H1 (cell line): ENCODE measurements at regions not wholly inside any gene's neighbourhood (a gene's known extent, or its start where the extent isn't known, plus 50 kb on each side); places are given as distances from the start of the nearest gene placed in this dataset.

ENCODE experiments used
- CTCF ChIA-PET: fragments of 300-600 bp; sonication (Branson Sonifier 250); formaldehyde crosslinking; loops from one replicate; lab custom pipeline; 2021; ENCODE audit not compliant: partially characterized antibody; lab: Charles Lee
- POLR2A ChIA-PET: fragments of 300-600 bp; sonication (Branson Sonifier 250); formaldehyde crosslinking; loops from one replicate; lab custom pipeline; 2021; ENCODE audit warnings: inconsistent platforms; ENCODE audit not compliant: partially characterized antibody; lab: Charles Lee
- DNase-seq, 2 experiments: peaks; one replicate each; pipeline versions ENCODE4 v3.0.0 to v3.0.0-alpha.2; 2010 to 2022; ENCODE audit warnings: low spot score in 2 of 2, low read depth in 1 of 2, mixed read lengths in 1 of 2
- FAIRE-seq: peaks from 2 replicates; lab custom pipeline; 2011; peaks lifted over from hg19 to GRCh38; lab: Jason Lieb, UNC
- H2AFZ ChIP-seq: 2 replicates; pipeline ENCODE4 v1.8.1; 2012; ENCODE audit warnings: low read length, inconsistent platforms
- H2AK5ac ChIP-seq: 2 replicates; pipeline ENCODE4 v1.6.1; 2013; ENCODE audit warnings: low read depth, low read length
- H2BK120ac ChIP-seq: replicated peaks from 2 replicates; pipeline ENCODE3; 2013; ENCODE audit warnings: low read depth, low read length, inconsistent platforms
- H2BK12ac ChIP-seq: 2 replicates; pipeline ENCODE4 v1.6.1; 2013; ENCODE audit warnings: low read depth, low read length
- H2BK15ac ChIP-seq: 2 replicates; pipeline ENCODE4 v1.6.1; 2013; ENCODE audit warnings: low read length
- H2BK20ac ChIP-seq: 2 replicates; pipeline ENCODE4 v1.6.1; 2013; ENCODE audit warnings: low read length
- H2BK5ac ChIP-seq: 2 replicates; pipeline ENCODE4 v1.6.1; 2013; ENCODE audit warnings: low read depth, low read length
- H3K14ac ChIP-seq: 2 replicates; pipeline ENCODE4 v1.6.1; 2013; ENCODE audit warnings: inconsistent platforms; ENCODE audit not compliant: insufficient read length
- H3K18ac ChIP-seq: 2 replicates; pipeline ENCODE4 v1.6.1; 2013; ENCODE audit warnings: low read length; ENCODE audit errors: extremely low read depth
- H3K23ac ChIP-seq: 2 replicates; pipeline ENCODE4 v1.6.1; 2013; ENCODE audit warnings: inconsistent platforms; ENCODE audit not compliant: insufficient read length
- H3K23me2 ChIP-seq: 2 replicates; pipeline ENCODE4 v1.6.1; 2013; ENCODE audit warnings: low read depth, low read length
- H3K27ac ChIP-seq: 2 replicates; pipeline ENCODE4 v1.6.1; 2011; ENCODE audit warnings: low read depth, low read length, inconsistent platforms
- H3K27me3 ChIP-seq, 4 experiments: replicated peaks in 1 of 4; 1 replicate in 1 of 4; 2 replicates in 3 of 4; pipeline versions ENCODE4 v1.6.1 to v1.8.1; 2011 to 2013; ENCODE audit warnings: low read length in 3 of 4, mild to moderate bottlenecking in 3 of 4, inconsistent platforms in 2 of 4, mixed read lengths in 2 of 4, moderate library complexity in 1 of 4; ENCODE audit not compliant: control insufficient read depth in 3 of 4, insufficient read depth in 3 of 4; ENCODE audit errors: extremely low read depth in 1 of 4
- H3K36me3 ChIP-seq, 4 experiments: 2 replicates each; pipeline versions ENCODE4 v1.6.1 to v1.8.1; 2011 to 2013; ENCODE audit warnings: mild to moderate bottlenecking in 4 of 4, low read length in 3 of 4, moderate library complexity in 2 of 4, control low read depth in 1 of 4, inconsistent platforms in 1 of 4; ENCODE audit not compliant: insufficient read depth in 4 of 4, control insufficient read depth in 2 of 4
- H3K4ac ChIP-seq: replicated peaks from 2 replicates; pipeline ENCODE3; 2013; ENCODE audit warnings: low read length, low read depth, mixed read lengths, inconsistent platforms; ENCODE audit not compliant: insufficient read length
- H3K4me1 ChIP-seq, 4 experiments: replicated peaks in 1 of 4; 1 replicate in 1 of 4; 2 replicates in 3 of 4; pipeline versions ENCODE4 v1.6.1 to v1.8.1; 2011 to 2013; ENCODE audit warnings: low read length in 3 of 4, inconsistent platforms in 2 of 4, mixed read lengths in 1 of 4; ENCODE audit not compliant: insufficient read depth in 4 of 4, control insufficient read depth in 3 of 4
- H3K4me2 ChIP-seq, 2 experiments: 2 replicates each; pipeline versions ENCODE4 v1.6.1 to v1.8.1; 2011 to 2013; ENCODE audit warnings: low read depth in 2 of 2, low read length in 2 of 2, control low read depth in 1 of 2, inconsistent platforms in 1 of 2, mild to moderate bottlenecking in 1 of 2; ENCODE audit not compliant: insufficient read depth in 1 of 2
- H3K4me3 ChIP-seq, 4 experiments: fragments of 200-600, 300-600 bp in 1 of 4; sonication (generic), shearing (Covaris generic), sonication (Bioruptor Twin) in 1 of 4; 2 replicates each; pipeline versions ENCODE4 v1.5.1 to v1.8.1; 2011 to 2016; ENCODE audit warnings: low read length in 4 of 4, low read depth in 3 of 4, control low read depth in 2 of 4, inconsistent platforms in 2 of 4, mild to moderate bottlenecking in 2 of 4, mixed read lengths in 1 of 4, moderate library complexity in 1 of 4; ENCODE audit not compliant: insufficient read depth in 2 of 4; ENCODE audit errors: extremely low read depth in 1 of 4
- H3K56ac ChIP-seq: replicated peaks from 2 replicates; pipeline ENCODE3; 2013; ENCODE audit warnings: low read depth, mild to moderate bottlenecking, mixed read lengths, low read length, inconsistent platforms; ENCODE audit not compliant: insufficient read length
- H3K79me1 ChIP-seq: 2 replicates; pipeline ENCODE4 v1.6.1; 2013; ENCODE audit warnings: low read depth, low read length, control low read depth
- H3K79me2 ChIP-seq, 2 experiments: 2 replicates each; pipeline versions ENCODE4 v1.6.1 to v1.8.1; 2012 to 2013; ENCODE audit warnings: low read length in 2 of 2, mild to moderate bottlenecking in 2 of 2, inconsistent platforms in 1 of 2; ENCODE audit not compliant: insufficient read depth in 2 of 2, control insufficient read depth in 1 of 2
- H3K9ac ChIP-seq, 4 experiments: replicated peaks in 1 of 4; 1 replicate in 1 of 4; 2 replicates in 3 of 4; pipeline versions ENCODE4 v1.6.1 to v1.8.1; 2011 to 2013; ENCODE audit warnings: low read depth in 3 of 4, low read length in 3 of 4, control low read depth in 2 of 4, mild to moderate bottlenecking in 2 of 4, moderate library complexity in 2 of 4, inconsistent platforms in 1 of 4; ENCODE audit errors: extremely low read depth in 1 of 4
- H3K9me3 ChIP-seq, 2 experiments: 2 replicates each; pipeline versions ENCODE4 v1.6.1 to v1.8.1; 2012 to 2013; ENCODE audit warnings: mild to moderate bottlenecking in 2 of 2, moderate library complexity in 2 of 2, control low read depth in 1 of 2, inconsistent platforms in 1 of 2, low read depth in 1 of 2, low read length in 1 of 2, mixed read lengths in 1 of 2; ENCODE audit not compliant: insufficient read depth in 2 of 2
- H4K20me1 ChIP-seq, 2 experiments: replicated peaks in 1 of 2; 2 replicates each; pipeline versions ENCODE3 to v1.8.1; 2011 to 2013; ENCODE audit warnings: inconsistent platforms in 2 of 2, low read length in 2 of 2, mild to moderate bottlenecking in 1 of 2; ENCODE audit not compliant: insufficient read depth in 2 of 2, control insufficient read depth in 1 of 2
- H4K5ac ChIP-seq: 2 replicates; pipeline ENCODE4 v1.6.1; 2013; ENCODE audit warnings: low read length, low read depth, mixed read lengths, inconsistent platforms; ENCODE audit not compliant: insufficient read length
- H4K8ac ChIP-seq: 2 replicates; pipeline ENCODE4 v1.8.0; 2013; ENCODE audit warnings: mild to moderate bottlenecking, moderate library complexity, low read length, inconsistent platforms; ENCODE audit not compliant: insufficient read depth; ENCODE audit errors: extremely low read depth
- H4K91ac ChIP-seq: replicated peaks from 2 replicates; pipeline ENCODE3; 2013; ENCODE audit warnings: low read length, mixed read lengths, inconsistent platforms; ENCODE audit not compliant: insufficient read length
- CTCF ChIP-seq, 3 experiments: IDR thresholded peaks; 1 replicate in 2 of 3; 2 replicates in 1 of 3; pipeline versions ENCODE4 v1.5.1 to v1.6.1; 2011; ENCODE audit warnings: low read length in 3 of 3, mild to moderate bottlenecking in 3 of 3, inconsistent platforms in 2 of 3, low read depth in 1 of 3, moderate library complexity in 1 of 3; ENCODE audit not compliant: insufficient read depth in 1 of 3; ENCODE audit errors: control extremely low read depth in 1 of 3
- JUN ChIP-seq: IDR thresholded peaks from 2 replicates; pipeline ENCODE4 v1.6.1; 2011; ENCODE audit warnings: low read depth, mild to moderate bottlenecking, improper control_type of control experiment, low read length
- RAD21 ChIP-seq, 2 experiments: IDR thresholded peaks in 1 of 2; conservative IDR thresholded peaks in 1 of 2; 2 replicates each; pipeline ENCODE4 v1.6.1; 2011; ENCODE audit warnings: low read depth in 2 of 2, low read length in 2 of 2, improper control_type of control experiment in 1 of 2, inconsistent platforms in 1 of 2, mild to moderate bottlenecking in 1 of 2, moderate library complexity in 1 of 2
- WGBS, 2 experiments: shearing (Covaris generic) in 1 of 2; methylation state at CpG; one replicate each; pipeline versions ENCODE4 v1.1.6 to v1.1.7; 2013 to 2015; ENCODE audit warnings: low lambda C conversion rate in 2 of 2, mixed read lengths in 2 of 2, inconsistent platforms in 1 of 2, low coverage in 1 of 2, missing lambda C conversion rate in 1 of 2; ENCODE audit not compliant: insufficient replicate concordance in 2 of 2, insufficient coverage in 1 of 2, insufficient read length in 1 of 2; ENCODE audit errors: extremely low coverage in 1 of 2, missing lambda C conversion rate in 1 of 2; 5-methylcytosine and 5-hydroxymethylcytosine counted together

DNA sequence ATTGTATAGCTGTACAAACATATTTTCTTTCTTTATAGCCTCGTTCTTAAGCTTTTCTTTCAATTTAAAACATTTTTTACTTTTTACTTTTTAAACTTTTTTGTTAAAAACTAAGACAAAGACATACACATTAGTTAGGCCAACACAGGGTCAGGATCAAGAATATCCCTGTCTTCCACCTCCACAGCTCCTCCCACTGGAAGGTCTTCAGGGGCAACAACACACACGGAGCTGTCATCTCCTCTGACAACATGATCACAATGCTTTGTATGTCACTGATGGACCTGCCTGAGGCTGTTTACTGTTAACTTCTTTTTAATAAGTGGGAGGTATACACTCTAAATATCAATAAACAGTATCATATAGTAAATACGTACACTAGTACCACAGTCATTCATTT is 191.3 kb downstream of the SYT10 start:
- H3K36me3 ChIP-seq: no peaks in the 10 kb centered on the region
- no peak overlapping the region for H3K18ac ChIP-seq
- no peak overlapping the region for H2BK15ac ChIP-seq
- H3K56ac ChIP-seq: no peak overlapping the region
- no peak overlapping the region for H3K27ac ChIP-seq
- H3K23ac ChIP-seq: no peak overlapping the region
- no peaks in the 10 kb centered on the region for H4K20me1 ChIP-seq
- no peak overlapping the region for H2BK20ac ChIP-seq
- no peaks in the 10 kb centered on the region for H3K4me1 ChIP-seq
- no peaks in the 10 kb centered on the region for H3K79me2 ChIP-seq
- H4K91ac ChIP-seq: no peak overlapping the region
- no peaks in the 10 kb centered on the region for H3K23me2 ChIP-seq
- no peak for FAIRE-seq
- no peak overlapping the region for H4K8ac ChIP-seq
- no peak overlapping the region for H2BK120ac ChIP-seq
- H4K5ac ChIP-seq: no peak overlapping the region
- peak; percentile 20 to 39; a peak in 3 of 4 replicates for TF ChIP-seq RAD21 (IDR thresholded peaks at IDR 0.05 in 1 of 2, conservative IDR thresholded peaks at IDR 0.05 in 1 of 2; ENCODE audit: low read depth in 2 of 2, low read length in 2 of 2)
- TF ChIP-seq JUN: no peak
- peak in 2 of 3 experiments; percentile 11 to 12; a peak in 2 of 4 replicates for TF ChIP-seq CTCF (IDR thresholded peaks at IDR 0.05; ENCODE audit: control extremely low read depth in 1 of 3, insufficient read depth in 1 of 3, low read depth in 1 of 3, low read length in 3 of 3)
- TF ChIP-seq, all 59 proteins: peak for 2
- ChIA-PET POLR2A (no interaction called here), CTCF (interaction anchor here (0.9 to 1.3 kb wide), 3 partner anchors 232 to 492 kb away, joined by 3 to 7 read pairs (median 4); partner anchors contain the start of gene YARS2)
- Histone ChIP-seq H3K14ac (no peak overlapping the region), H3K9me3 (no peaks in the 10 kb centered on the region), H3K4me2 (no peak overlapping the region), H3K79me1 (no peaks in the 10 kb centered on the region), H2AK5ac (no peak overlapping the region), H3K4ac (no peak overlapping the region), H2BK12ac (no peak overlapping the region), H3K4me3 (no peak overlapping the region), H3K9ac (no peak overlapping the region), H2AFZ (no peak overlapping the region), H3K27me3 (no peaks in the 10 kb centered on the region), H2BK5ac (no peak overlapping the region)
- 73 to 100% methylated on average over 1 to 3 of the region's 3 CpGs for WGBS, 2 experiments
- DNase-seq: no peak
